NCI-H187 treated with DMSO at 0.1 percent for 48 hours (cell line): ENCODE measurements at regions not wholly inside any gene's neighbourhood (a gene's known extent, or its start where the extent isn't known, plus 50 kb on each side); places are given as distances from the start of the nearest gene placed in this dataset.

ENCODE experiments used
- DNase-seq: peaks from one replicate; lab custom pipeline; 2025; lab: John Stamatoyannopoulos, UW

DNA sequence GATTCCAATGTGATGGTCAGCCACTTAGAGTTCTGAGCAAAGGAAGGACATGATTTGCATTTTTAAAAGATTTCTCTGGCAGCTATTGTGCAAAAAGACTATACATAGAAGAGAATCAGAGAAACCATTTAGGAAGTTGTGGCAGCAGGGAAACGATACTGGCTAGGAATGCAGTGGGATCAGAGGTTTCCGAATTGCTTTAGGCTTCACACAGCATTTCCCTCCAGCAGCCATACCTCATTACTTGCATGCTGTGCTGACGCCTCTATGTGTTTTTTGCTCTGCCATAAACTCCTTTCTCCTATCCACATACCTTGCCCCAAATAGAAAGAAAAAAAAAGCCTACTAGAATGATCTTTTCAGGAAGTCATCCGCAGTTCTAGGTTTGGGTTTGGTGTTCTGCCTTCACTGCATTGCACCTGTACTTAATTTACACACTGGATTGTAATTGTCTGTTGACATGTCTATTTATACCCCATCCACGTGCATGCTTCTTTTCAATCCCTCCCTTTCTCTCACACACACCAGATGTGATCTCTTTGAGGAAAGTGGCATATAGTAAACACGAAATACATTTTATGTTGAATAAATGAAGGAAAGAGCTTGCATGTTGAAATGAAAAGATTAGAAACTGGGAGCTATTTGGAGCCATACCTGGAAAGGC is 860.3 kb upstream of the SEMA6D start:
- no peak for DNase-seq

- no peak for DNase-seq
Observed at GRCh38 chr15:46858150-46858549, 859.2 kb upstream of the SEMA6D start.

DNA sequence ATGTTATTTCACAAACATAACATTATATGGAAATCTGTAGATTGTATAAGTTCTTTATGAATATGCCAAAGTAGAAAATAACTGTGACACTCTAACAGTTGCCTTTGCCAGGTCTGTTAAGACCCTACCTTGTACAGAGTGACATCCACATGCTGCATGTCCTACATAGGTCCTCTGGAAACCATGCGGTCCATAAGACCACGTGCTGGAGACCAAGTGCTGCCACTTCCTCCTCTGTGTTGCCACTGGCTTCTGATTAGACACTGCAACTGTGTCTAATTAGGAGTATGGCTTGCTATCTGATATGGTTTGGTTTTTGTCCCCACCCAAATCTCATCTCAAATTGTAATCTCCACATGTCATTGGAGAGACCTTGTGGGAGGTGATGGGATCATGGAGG is 855.5 kb upstream of the SEMA6D start:
- no peak for DNase-seq

- no peak for DNase-seq
Observed at GRCh38 chr15:46865155-46865554, 852.1 kb upstream of the SEMA6D start.

- DNase-seq: no peak
Observed at GRCh38 chr15:46872286-46872980, 844.9 kb upstream of the SEMA6D start.

DNA sequence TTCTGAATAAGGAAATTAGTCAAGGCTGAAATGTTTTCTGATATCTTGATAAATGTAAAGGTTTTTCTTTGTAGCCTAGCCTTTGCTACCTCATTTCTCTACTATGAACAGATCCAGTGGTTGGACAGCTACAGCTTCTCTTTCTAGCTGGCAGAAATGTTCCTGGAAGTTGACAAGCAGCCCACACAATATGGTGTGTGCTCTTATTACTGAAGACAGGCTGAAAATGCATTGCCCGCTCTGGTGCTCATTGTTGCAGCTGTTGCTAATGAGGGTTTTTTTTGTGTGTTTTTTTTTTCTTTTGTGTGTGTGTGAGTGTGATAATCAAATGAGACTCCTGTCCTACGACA is 844.3 kb upstream of the SEMA6D start:
- no peak for DNase-seq

DNA sequence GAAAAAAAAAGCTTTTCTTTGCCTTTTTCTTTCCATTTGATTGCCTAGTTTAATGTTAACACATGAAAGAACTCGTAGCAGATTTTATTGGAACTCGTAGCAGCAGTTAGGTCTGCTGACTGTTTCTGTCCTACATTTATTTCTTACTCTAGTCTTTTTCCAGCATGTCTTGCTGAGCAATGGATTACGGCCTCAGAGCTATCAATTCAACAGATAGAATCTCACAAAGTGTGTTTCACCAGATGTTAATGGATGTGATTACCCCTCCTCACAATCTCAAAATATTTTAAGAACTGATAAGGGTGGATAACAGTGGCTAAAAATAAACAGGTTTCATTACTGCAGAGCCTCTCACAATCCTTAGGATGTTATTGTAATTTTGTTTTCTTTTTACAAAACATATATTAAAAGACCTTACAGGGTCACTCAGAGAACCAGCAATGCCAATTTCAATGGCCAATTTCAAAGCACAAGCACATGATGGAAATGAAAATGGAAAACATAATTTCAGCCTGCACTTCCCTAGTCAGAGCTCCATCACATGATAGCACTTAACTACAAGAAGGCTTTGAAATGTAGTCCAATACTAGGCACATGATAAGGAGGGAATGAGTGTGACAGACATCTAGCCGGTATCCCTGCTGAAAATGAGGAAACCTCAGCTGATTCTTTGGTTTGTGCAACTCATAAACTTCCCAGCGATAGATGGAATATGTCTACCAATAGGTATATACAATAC is 838.1 kb upstream of the SEMA6D start:
- no peak for DNase-seq

DNA sequence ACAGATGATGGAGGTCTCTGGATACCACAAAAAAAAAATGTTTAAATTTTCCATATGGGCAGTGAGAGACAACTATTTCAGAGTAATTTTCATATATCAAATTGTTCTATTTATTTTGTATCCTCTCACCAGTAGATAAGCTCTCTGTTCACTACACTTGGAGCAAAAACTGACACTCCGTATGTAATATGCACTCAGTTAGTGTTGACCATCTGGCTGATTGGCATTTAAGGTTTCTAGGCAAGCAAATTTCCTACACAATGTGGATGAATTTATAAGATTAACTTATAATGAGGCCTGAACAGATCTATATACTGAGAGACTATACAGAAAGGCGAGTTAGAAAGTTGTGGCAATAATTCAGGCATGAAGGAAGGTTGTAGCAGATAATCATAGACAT is 836.5 kb upstream of the SEMA6D start:
- no peak for DNase-seq

GRCh38 chr15:46892621-46893160 is 824.6 kb upstream of the SEMA6D start:
- no peak for DNase-seq

DNA sequence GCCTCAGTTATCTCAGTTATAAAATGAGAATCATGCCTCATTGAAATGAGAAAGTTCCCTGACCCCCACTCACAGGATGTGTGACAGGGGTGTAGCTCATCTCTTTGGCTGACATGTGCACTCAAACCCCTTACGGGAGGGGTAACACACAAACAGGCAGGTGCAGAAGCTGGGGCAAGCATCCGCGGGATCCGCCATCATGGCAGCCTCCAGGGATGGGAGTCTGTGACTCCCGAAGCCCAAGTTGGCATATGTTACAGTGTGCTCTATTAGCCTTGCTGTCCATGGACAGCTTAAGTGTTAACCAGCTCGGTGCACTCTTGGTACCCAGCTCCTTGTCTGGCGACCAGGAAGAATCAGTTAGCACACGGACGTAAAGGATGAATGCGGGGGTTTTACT is 822.7 kb upstream of the SEMA6D start:
- DNase-seq: no peak

GRCh38 chr15:46897266-46897665 is 820.0 kb upstream of the SEMA6D start:
- no peak for DNase-seq

GRCh38 chr15:46901001-46901400 is 816.3 kb upstream of the SEMA6D start:
- no peak for DNase-seq

GRCh38 chr15:46917721-46918252 is 799.5 kb upstream of the SEMA6D start:
- DNase-seq: no peak

GRCh38 chr15:46918462-46919140 is 798.7 kb upstream of the SEMA6D start:
- DNase-seq: no peak

- no peak for DNase-seq
Observed at GRCh38 chr15:46921891-46922290, 795.4 kb upstream of the SEMA6D start.

GRCh38 chr15:46930426-46930825 is 786.9 kb upstream of the SEMA6D start:
- no peak for DNase-seq

GRCh38 chr15:46933332-46933731 is 784.0 kb upstream of the SEMA6D start:
- no peak for DNase-seq

DNA sequence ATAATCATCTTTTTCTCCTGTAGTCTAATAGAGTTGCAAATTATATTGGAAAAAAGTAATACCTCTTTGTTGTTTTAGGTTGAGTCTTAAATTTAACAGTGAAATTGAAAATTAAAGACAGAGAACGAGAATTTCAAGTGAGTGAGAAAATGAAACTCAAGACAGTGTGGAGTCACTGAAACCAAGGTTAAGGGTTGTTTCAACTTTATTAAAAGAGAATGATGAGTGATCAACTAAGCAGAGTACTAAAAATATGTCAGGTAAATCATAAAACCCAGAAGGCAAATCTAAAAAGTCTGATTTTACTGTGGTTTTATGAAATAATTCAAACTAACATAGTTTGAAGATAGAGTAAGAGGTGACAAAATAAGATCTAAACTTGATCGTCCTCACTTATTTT is 782.5 kb upstream of the SEMA6D start:
- no peak for DNase-seq

DNA sequence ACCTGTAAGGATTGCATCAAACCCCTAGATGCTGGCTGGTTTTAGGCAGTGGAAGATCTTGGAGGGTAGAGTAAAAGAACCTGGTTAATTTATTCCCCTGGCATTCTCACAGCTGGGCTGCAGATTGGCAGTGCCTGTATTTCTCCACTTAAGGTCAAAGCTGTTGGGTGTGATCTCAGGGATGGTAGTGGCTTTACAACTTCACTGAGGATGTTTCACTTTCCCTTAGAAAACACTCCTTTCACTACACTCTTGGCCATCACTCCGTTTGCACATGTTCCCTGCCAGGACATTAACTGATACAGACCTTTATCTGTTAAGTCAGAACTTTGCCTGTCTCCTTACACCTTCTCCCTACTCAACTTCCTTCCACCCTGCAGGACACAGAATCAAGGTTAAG is 779.1 kb upstream of the SEMA6D start:
- DNase-seq: no peak

GRCh38 chr15:46941241-46941640 is 776.1 kb upstream of the SEMA6D start:
- DNase-seq: no peak

DNA sequence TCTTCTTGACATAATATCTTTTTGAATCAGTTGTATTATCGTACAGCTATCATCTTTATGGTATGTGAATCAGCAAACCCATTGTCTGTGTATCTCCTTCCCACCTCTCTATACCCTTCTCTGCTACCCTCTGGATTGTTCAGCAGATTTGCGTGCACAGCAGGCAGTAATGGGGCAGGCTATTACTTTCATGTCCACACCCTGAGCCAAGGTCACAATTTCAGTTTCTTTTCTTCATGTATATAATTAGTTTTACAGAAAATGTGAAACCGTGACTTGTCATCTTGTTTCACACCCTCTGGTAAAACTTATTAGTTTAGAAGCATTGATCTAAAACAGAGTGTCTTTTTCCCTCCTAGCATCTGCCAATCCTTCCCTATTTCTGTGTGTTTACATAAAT is 770.4 kb upstream of the SEMA6D start:
- no peak for DNase-seq

GRCh38 chr15:46955576-46955975 is 761.7 kb upstream of the SEMA6D start:
- no peak for DNase-seq
